ENCODE measurements at regions not wholly inside any gene's neighbourhood (a gene's known extent, or its start where the extent isn't known, plus 50 kb on each side); places are given as distances from the start of the nearest gene placed in this dataset.
"Not testable (repeated sequence)": the region's sequence is repeated elsewhere in the genome, so short reads cannot be mapped to it uniquely, and the experiment has no call there.

- TF ChIP-seq CTCF (IDR thresholded peaks at IDR 0.05; ENCODE audit: poor library complexity); EZH2 (IDR thresholded peaks at IDR 0.05; ENCODE audit: borderline replicate concordance); EZH2phosphoT487 (IDR thresholded peaks at IDR 0.05; ENCODE audit: low read depth, severe bottlenecking, unreplicated experiment): not testable (repeated sequence)
Observed at GRCh38 chr22:10737931-10738330, 4790.1 kb upstream of the OR11H1 start.
